Activated CD8-positive, alpha-beta T cell treated with anti-CD3 and anti-CD28 coated beads for 36 hours (primary cell): ENCODE measurements at regions not wholly inside any gene's neighbourhood (a gene's known extent, or its start where the extent isn't known, plus 50 kb on each side); places are given as distances from the start of the nearest gene placed in this dataset.

Experiments
- ATAC-seq: fragments of 200-7000 bp; cut with Tn5 transposase; one replicate; pipeline ENCODE4 v1.10.0; 2021; ENCODE audit warnings: mild to moderate bottlenecking, moderate library complexity
- CTCF ChIA-PET: fragments of 350-600 bp; sonication (Branson Sonifier 250); formaldehyde crosslinking; loops from one replicate; lab custom pipeline; 2021; ENCODE audit warnings: antibody characterized with exemption; lab: Charles Lee
- POLR2A ChIA-PET: fragments of 350-600 bp; sonication (Branson Sonifier 250); formaldehyde crosslinking; loops from one replicate; lab custom pipeline; 2021; ENCODE audit warnings: antibody characterized with exemption; lab: Charles Lee
- DNase-seq: peaks from one replicate; pipeline ENCODE4 v3.0.0-alpha.2; 2020
- H3K27ac Mint-ChIP-seq: one replicate; pipeline ENCODE4 v1.8.0; 2021; ENCODE audit warnings: mild to moderate bottlenecking, mixed read lengths
- H3K27me3 Mint-ChIP-seq: one replicate; pipeline ENCODE4 v1.8.0; 2021; ENCODE audit warnings: mixed read lengths
- H3K36me3 Mint-ChIP-seq: one replicate; pipeline ENCODE4 v1.8.0; 2021; ENCODE audit warnings: low read depth, mixed read lengths
- H3K4me1 Mint-ChIP-seq: one replicate; pipeline ENCODE4 v1.8.0; 2021; ENCODE audit warnings: low read depth, mixed read lengths
- H3K4me3 Mint-ChIP-seq: one replicate; pipeline ENCODE4 v1.8.0; 2021; ENCODE audit warnings: mild to moderate bottlenecking, moderate library complexity, mixed read lengths
- H3K9me3 Mint-ChIP-seq: one replicate; pipeline ENCODE4 v1.8.0; 2021; ENCODE audit warnings: mixed read lengths
- intact Hi-C: fragments of 100-400 bp; cut with micrococcal nuclease; formaldehyde crosslinking; loops from one replicate; pipeline ENCODE4 v1.10.0; 2022
- TF ChIP-seq, protein P1 (sequence below): fragments of 200-600 bp; IDR thresholded peaks from one replicate; pipeline ENCODE4 v1.8.0; 2022; ENCODE audit warnings: antibody characterized with exemption, mild to moderate bottlenecking

DNA sequence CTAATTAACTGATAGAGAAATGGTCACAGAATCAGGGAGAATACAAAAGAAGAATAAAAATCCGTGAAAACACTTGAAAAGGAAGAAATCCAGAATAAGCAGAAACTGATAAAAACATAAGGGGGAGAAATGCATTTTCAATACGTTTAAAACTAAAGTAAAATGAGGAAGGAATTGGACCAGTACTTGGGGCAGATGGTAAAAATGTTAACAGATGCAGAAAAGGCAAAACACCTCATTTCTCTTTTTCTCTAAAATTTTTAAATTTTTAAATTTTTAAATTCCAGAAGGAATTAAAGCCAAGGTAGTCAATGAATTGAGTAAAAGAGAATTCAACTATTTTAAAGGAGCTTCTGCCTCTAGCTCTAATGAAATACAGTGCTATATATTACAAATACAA, 353.9 kb downstream of the METTL4 start:
- POLR2A ChIA-PET = no interaction called here
- ATAC-seq = no peak
- H3K27ac Mint-ChIP-seq = no peak overlapping the region

GRCh38 chr18:2218101-2218500, 353.2 kb downstream of the METTL4 start:
- intact Hi-C loops = no loop called here
- Mint-ChIP-seq H3K4me1 (no peaks in the 10 kb centered on the region), H3K9me3 (no peaks in the 10 kb centered on the region), H3K4me3 (no peak overlapping the region), H3K27me3 (peaks cover 7% of the 10 kb centered on the region), H3K36me3 (no peaks in the 10 kb centered on the region), H3K27ac (no peak overlapping the region)
- TF ChIP-seq, protein P1, sequence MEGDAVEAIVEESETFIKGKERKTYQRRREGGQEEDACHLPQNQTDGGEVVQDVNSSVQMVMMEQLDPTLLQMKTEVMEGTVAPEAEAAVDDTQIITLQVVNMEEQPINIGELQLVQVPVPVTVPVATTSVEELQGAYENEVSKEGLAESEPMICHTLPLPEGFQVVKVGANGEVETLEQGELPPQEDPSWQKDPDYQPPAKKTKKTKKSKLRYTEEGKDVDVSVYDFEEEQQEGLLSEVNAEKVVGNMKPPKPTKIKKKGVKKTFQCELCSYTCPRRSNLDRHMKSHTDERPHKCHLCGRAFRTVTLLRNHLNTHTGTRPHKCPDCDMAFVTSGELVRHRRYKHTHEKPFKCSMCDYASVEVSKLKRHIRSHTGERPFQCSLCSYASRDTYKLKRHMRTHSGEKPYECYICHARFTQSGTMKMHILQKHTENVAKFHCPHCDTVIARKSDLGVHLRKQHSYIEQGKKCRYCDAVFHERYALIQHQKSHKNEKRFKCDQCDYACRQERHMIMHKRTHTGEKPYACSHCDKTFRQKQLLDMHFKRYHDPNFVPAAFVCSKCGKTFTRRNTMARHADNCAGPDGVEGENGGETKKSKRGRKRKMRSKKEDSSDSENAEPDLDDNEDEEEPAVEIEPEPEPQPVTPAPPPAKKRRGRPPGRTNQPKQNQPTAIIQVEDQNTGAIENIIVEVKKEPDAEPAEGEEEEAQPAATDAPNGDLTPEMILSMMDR = no peak
- ATAC-seq = no peak
- POLR2A ChIA-PET = no interaction called here
- CTCF ChIA-PET = no interaction called here
- no peak for DNase-seq

More for the DNA sequence above, 353.9 kb downstream of the METTL4 start:
- Mint-ChIP-seq H3K4me1 (no peaks in the 10 kb centered on the region), H3K4me3 (no peak overlapping the region), H3K27me3 (peaks cover 7% of the 10 kb centered on the region), H3K9me3 (no peaks in the 10 kb centered on the region), H3K36me3 (no peaks in the 10 kb centered on the region)
- CTCF ChIA-PET = no interaction called here
- DNase-seq = no peak
- TF ChIP-seq, protein P1 = no peak
- intact Hi-C loops = no loop called here

GRCh38 chr18:2219706-2220105, 351.6 kb downstream of the METTL4 start:
- H3K27ac Mint-ChIP-seq = no peak overlapping the region
- ATAC-seq (no peak), DNase-seq (no peak)
- ChIA-PET CTCF (no interaction called here), POLR2A (no interaction called here)
- no peaks in the 10 kb centered on the region for H3K9me3 Mint-ChIP-seq
- H3K4me3 Mint-ChIP-seq = no peak overlapping the region
- H3K4me1 Mint-ChIP-seq = no peaks in the 10 kb centered on the region
- intact Hi-C loops = loop anchor here (10.0 kb wide), 1 partner anchor 115 kb away; no protein-coding TSS in a partner anchor
- TF ChIP-seq, protein P1 = no peak
- H3K27me3 Mint-ChIP-seq = peaks cover 7% of the 10 kb centered on the region
- H3K36me3 Mint-ChIP-seq = no peaks in the 10 kb centered on the region

- TF ChIP-seq, protein P1 = no peak
- Mint-ChIP-seq H3K27me3 (peaks cover 8% of the 10 kb centered on the region), H3K27ac (no peak overlapping the region), H3K9me3 (no peaks in the 10 kb centered on the region), H3K4me3 (no peak overlapping the region), H3K4me1 (no peaks in the 10 kb centered on the region), H3K36me3 (no peaks in the 10 kb centered on the region)
- ChIA-PET POLR2A (no interaction called here), CTCF (interaction anchor here (2.1 kb wide), 1 partner anchor 119 kb away, joined by 11 read pairs; no protein-coding TSS in a partner anchor)
- intact Hi-C loops = loop anchor here (10.0 kb wide), 1 partner anchor 118 kb away; no protein-coding TSS in a partner anchor
- DNase-seq = no peak
- no peak for ATAC-seq
Observed at GRCh38 chr18:2222270-2223185, 348.8 kb downstream of the METTL4 start.

DNA sequence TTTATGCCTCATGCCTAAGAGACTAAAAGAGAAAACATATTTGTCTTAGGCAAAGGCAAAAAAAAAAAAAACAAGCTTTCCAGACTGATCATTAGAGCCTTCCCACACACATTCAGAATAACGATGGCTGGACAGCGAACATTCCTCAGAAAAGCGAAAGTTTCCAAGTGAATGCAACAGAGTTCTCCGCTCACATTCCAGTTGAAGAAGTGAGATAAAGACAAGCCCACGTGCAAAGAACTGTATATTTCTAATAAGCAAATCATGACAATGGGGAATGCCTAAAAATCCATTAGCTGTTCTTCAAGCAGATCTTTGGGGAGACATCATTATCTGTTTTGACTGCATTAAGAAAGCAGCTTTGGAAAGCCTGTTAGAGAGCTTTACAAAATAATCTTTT, 347.9 kb downstream of the METTL4 start:
- no peaks in the 10 kb centered on the region for H3K36me3 Mint-ChIP-seq
- no peak overlapping the region for H3K27ac Mint-ChIP-seq
- ATAC-seq = no peak
- no peak overlapping the region for H3K4me3 Mint-ChIP-seq
- ChIA-PET CTCF (interaction anchor here (1.8 to 2.1 kb wide), 2 partner anchors 116 to 119 kb away, joined by 11 to 13 read pairs; no protein-coding TSS in a partner anchor), POLR2A (no interaction called here)
- no peaks in the 10 kb centered on the region for H3K9me3 Mint-ChIP-seq
- peaks cover 7% of the 10 kb centered on the region for H3K27me3 Mint-ChIP-seq
- no peak for DNase-seq
- no peaks in the 10 kb centered on the region for H3K4me1 Mint-ChIP-seq
- TF ChIP-seq, protein P1 = no peak
- intact Hi-C loops = loop anchor here (10.0 kb wide), 1 partner anchor 119 kb away; no protein-coding TSS in a partner anchor
